Upper lobe of left lung (tissue), 6 donors: ENCODE measurements at regions not wholly inside any gene's neighbourhood (a gene's known extent, or its start where the extent isn't known, plus 50 kb on each side); places are given as distances from the start of the nearest gene placed in this dataset.
A peak's percentile ranks its signal among the peaks of the same experiment; 100 is the strongest.

Experiments
- ATAC-seq, 2 donors: fragments of 200-7000 bp; cut with Tn5 transposase; one replicate each; pipeline ENCODE4 v1.9.1; 2022; ENCODE audit warnings: mild to moderate bottlenecking in 2 of 2, moderate library complexity in 2 of 2; ENCODE audit not compliant: low FRiP score in 2 of 2
- DNase-seq, 2 donors: peaks; one replicate each; pipeline ENCODE4 v3.0.0-alpha.2; 2019 to 2020
- H3K27ac ChIP-seq, 4 donors: fragments of 200-600 bp; sonication (generic); one replicate each; pipeline ENCODE4 v1.5.1; 2016 to 2019
- H3K27me3 ChIP-seq, 4 donors: fragments of 200-600 bp; sonication (generic); one replicate each; pipeline ENCODE4 v1.5.1; 2017 to 2019
- H3K36me3 ChIP-seq, 4 donors: fragments of 200-600 bp; sonication (generic); one replicate each; pipeline ENCODE4 v1.5.1; 2016 to 2019
- H3K4me1 ChIP-seq, 4 donors: fragments of 200-600 bp; sonication (generic); one replicate each; pipeline ENCODE4 v1.5.1; 2018 to 2019
- H3K4me3 ChIP-seq, 4 donors: fragments of 200-600 bp; sonication (generic); one replicate each; pipeline ENCODE4 v1.5.1; 2017 to 2019; ENCODE audit warnings: mild to moderate bottlenecking in 2 of 4, moderate library complexity in 1 of 4
- H3K9me3 ChIP-seq, 4 donors: fragments of 200-600 bp; sonication (generic); one replicate each; pipeline ENCODE4 v1.5.1; 2018 to 2019
- CTCF ChIP-seq, 6 experiments: fragments of 450-650 bp in 4 of 6; fragments of 200-600 bp in 2 of 6; sonication (generic) in 2 of 6; IDR thresholded peaks; one replicate each; pipeline ENCODE4 v1.5.1; 2016 to 2019; ENCODE audit warnings: antibody characterized with exemption in 6 of 6
- EP300 ChIP-seq, 4 donors: sonication (generic); formaldehyde crosslinking; IDR thresholded peaks; one replicate each; pipeline ENCODE4 v1.5.1; 2017; ENCODE audit warnings: antibody characterized with exemption in 4 of 4, control low read depth in 2 of 4
- POLR2A ChIP-seq, 4 donors: fragments of 450-650 bp; IDR thresholded peaks; one replicate each; pipeline ENCODE4 v1.5.1; 2016 to 2017; ENCODE audit warnings: antibody characterized with exemption in 4 of 4, mild to moderate bottlenecking in 2 of 4
- POLR2AphosphoS5 ChIP-seq, 2 donors: sonication (generic); formaldehyde crosslinking; IDR thresholded peaks; one replicate each; pipeline ENCODE4 v1.5.1; 2017; ENCODE audit warnings: antibody characterized with exemption in 2 of 2
- WGBS, 2 donors: methylation state at CpG; one replicate each; pipeline ENCODE4 v1.1.5; 2017 to 2018; 5-methylcytosine and 5-hydroxymethylcytosine counted together
- donor health status: DM: no; HTN: no; CAD: no; lungs with moderate emphysema.
- donor health status: DM: no; HTN: yes; CAD: no; lungs with severe emphysema.

GRCh38 chr13:111036665-111037064 lies 78.4 kb upstream of the ARHGEF7 start:
- Histone ChIP-seq H3K27ac (no peak overlapping the region), H3K9me3 (no peaks in the 10 kb centered on the region), H3K4me1 (no peaks in the 10 kb centered on the region), H3K27me3 (no peaks in the 10 kb centered on the region), H3K4me3 (no peak overlapping the region), H3K36me3 (no peaks in the 10 kb centered on the region)
- no peak for DNase-seq
- TF ChIP-seq POLR2A (IDR thresholded peaks at IDR 0.05): no peak
- TF ChIP-seq POLR2AphosphoS5 (IDR thresholded peaks at IDR 0.05): no peak
- TF ChIP-seq EP300 (IDR thresholded peaks at IDR 0.05): no peak
- no peak for TF ChIP-seq CTCF (IDR thresholded peaks at IDR 0.05)
- WGBS, 2 donors: 93% methylated on average over 7 of the region's 7 CpGs
- no peak for ATAC-seq

DNA sequence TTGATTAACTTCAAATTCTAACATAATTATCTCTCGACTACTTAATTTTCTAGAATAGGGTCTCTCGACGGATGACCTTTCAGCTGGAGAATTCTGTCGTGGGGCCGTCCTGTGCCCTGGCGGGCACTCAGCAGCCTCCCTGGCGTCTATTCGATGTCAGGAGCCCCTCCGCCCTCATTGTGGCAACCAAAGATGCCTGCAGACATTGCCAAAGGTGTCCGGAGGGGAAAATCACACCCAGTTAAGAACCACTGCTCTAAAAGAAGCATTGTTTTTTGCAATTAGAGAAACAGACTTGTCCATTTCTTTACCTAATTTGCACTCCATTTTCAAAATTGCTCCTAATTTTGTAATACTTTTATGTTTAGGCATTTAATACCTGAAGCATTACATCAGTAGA lies 79.2 kb upstream of the ARHGEF7 start:
- H3K36me3 ChIP-seq: no peaks in the 10 kb centered on the region
- no peak overlapping the region for H3K4me3 ChIP-seq
- DNase-seq (peak in 1 of 2 donors; percentile 41), ATAC-seq (no peak)
- H3K9me3 ChIP-seq: no peaks in the 10 kb centered on the region
- H3K4me1 ChIP-seq: no peaks in the 10 kb centered on the region
- WGBS, 2 donors: 75 to 76% methylated on average over 10 of the region's 10 CpGs
- TF ChIP-seq EP300 (IDR thresholded peaks at IDR 0.05): no peak
- TF ChIP-seq CTCF (IDR thresholded peaks at IDR 0.05): no peak
- no peak for TF ChIP-seq POLR2AphosphoS5 (IDR thresholded peaks at IDR 0.05)
- no peak for TF ChIP-seq POLR2A (IDR thresholded peaks at IDR 0.05)
- no peak overlapping the region for H3K27ac ChIP-seq
- no peaks in the 10 kb centered on the region for H3K27me3 ChIP-seq

- no peaks in the 10 kb centered on the region for H3K27me3 ChIP-seq
- no peak for TF ChIP-seq POLR2AphosphoS5 (IDR thresholded peaks at IDR 0.05)
- TF ChIP-seq CTCF (IDR thresholded peaks at IDR 0.05): no peak
- TF ChIP-seq EP300 (IDR thresholded peaks at IDR 0.05): no peak
- TF ChIP-seq POLR2A (IDR thresholded peaks at IDR 0.05): no peak
- no peaks in the 10 kb centered on the region for H3K36me3 ChIP-seq
- H3K27ac ChIP-seq: no peak overlapping the region
- WGBS, 2 donors: 78 to 81% methylated on average over 2 of the region's 2 CpGs
- DNase-seq: no peak
- no peak for ATAC-seq
- H3K4me1 ChIP-seq: no peaks in the 10 kb centered on the region
- H3K4me3 ChIP-seq: no peak overlapping the region
- H3K9me3 ChIP-seq: no peaks in the 10 kb centered on the region
These were observed 80.3 kb upstream of the ARHGEF7 start for GRCh38 chr13:111034811-111035210.

GRCh38 chr13:111033172-111034130 lies 81.7 kb upstream of the ARHGEF7 start:
- no peak for TF ChIP-seq POLR2AphosphoS5 (IDR thresholded peaks at IDR 0.05)
- no peak for TF ChIP-seq CTCF (IDR thresholded peaks at IDR 0.05)
- no peak for TF ChIP-seq POLR2A (IDR thresholded peaks at IDR 0.05)
- TF ChIP-seq EP300 (IDR thresholded peaks at IDR 0.05): no peak
- no peaks in the 10 kb centered on the region for H3K36me3 ChIP-seq
- DNase-seq: no peak
- H3K4me3 ChIP-seq: no peak overlapping the region
- no peaks in the 10 kb centered on the region for H3K4me1 ChIP-seq
- no peaks in the 10 kb centered on the region for H3K9me3 ChIP-seq
- ATAC-seq: no peak
- H3K27ac ChIP-seq: no peak overlapping the region
- WGBS, 2 donors: 62 to 66% methylated on average over 15 to 16 of the region's 16 CpGs
- H3K27me3 ChIP-seq: no peaks in the 10 kb centered on the region
